Activated naive CD4-positive, alpha-beta T cell treated with anti-CD3 and anti-CD28 coated beads, Interleukin-2, amount 10 ng/mL, durations not matched to agents 7 days and 5 days (primary cell): ENCODE measurements at regions not wholly inside any gene's neighbourhood (a gene's known extent, or its start where the extent isn't known, plus 50 kb on each side); places are given as distances from the start of the nearest gene placed in this dataset.
"Not testable (repeated sequence)": the region's sequence is repeated elsewhere in the genome, so short reads cannot be mapped to it uniquely, and the experiment has no call there.

Source experiments
- CTCF ChIA-PET: fragments of 350-600 bp; sonication (Branson Sonifier 250); formaldehyde crosslinking; loops from one replicate; lab custom pipeline; 2021; ENCODE audit warnings: antibody characterized with exemption; lab: Charles Lee
- DNase-seq: peaks from one replicate; pipeline ENCODE4 v3.0.0-alpha.2; 2020
- H3K27ac Mint-ChIP-seq: one replicate; pipeline ENCODE4 v1.8.0; 2021; ENCODE audit warnings: mild to moderate bottlenecking, moderate library complexity, mixed read lengths
- H3K27me3 Mint-ChIP-seq: one replicate; pipeline ENCODE4 v1.8.0; 2021; ENCODE audit warnings: mild to moderate bottlenecking, mixed read lengths
- H3K36me3 Mint-ChIP-seq: one replicate; pipeline ENCODE4 v1.8.0; 2021; ENCODE audit warnings: mixed read lengths
- H3K4me1 Mint-ChIP-seq: one replicate; pipeline ENCODE4 v1.8.0; 2021; ENCODE audit warnings: mixed read lengths
- H3K4me3 Mint-ChIP-seq: one replicate; pipeline ENCODE4 v1.8.0; 2021; ENCODE audit warnings: mild to moderate bottlenecking, moderate library complexity, mixed read lengths
- H3K9me3 Mint-ChIP-seq: one replicate; pipeline ENCODE4 v1.8.0; 2021; ENCODE audit warnings: mixed read lengths

DNA sequence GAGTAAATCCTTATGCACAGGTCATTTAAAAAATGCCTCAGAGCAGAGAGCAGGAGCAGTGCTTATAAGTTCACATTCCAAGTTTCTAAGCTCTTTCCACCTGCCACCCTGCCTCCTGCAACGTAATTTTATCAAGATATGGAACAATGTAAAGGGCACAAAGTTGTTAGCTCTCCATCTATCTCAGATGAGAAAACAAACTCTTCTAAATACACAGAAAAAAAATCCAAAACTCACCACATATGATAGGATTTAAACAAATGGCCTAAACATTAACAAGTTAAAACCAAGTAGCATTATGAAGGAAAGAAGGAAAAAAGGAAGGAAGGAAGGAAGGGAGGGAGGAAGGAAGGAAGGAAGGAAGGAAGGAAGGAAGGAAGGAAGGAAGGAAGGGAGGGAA, 1132.8 kb downstream of the GRM8 start:
- Mint-ChIP-seq H3K27me3 (no peaks in the 10 kb centered on the region), H3K4me3 (no peak overlapping the region), H3K4me1 (no peaks in the 10 kb centered on the region), H3K27ac (no peak overlapping the region), H3K36me3 (no peaks in the 10 kb centered on the region), H3K9me3 (peaks cover 17% of the 10 kb centered on the region)
- CTCF ChIA-PET = interaction anchor here (0.5 kb wide), 1 partner anchor 415 kb away, joined by 3 read pairs; no protein-coding TSS in a partner anchor
- no peak for DNase-seq

DNA sequence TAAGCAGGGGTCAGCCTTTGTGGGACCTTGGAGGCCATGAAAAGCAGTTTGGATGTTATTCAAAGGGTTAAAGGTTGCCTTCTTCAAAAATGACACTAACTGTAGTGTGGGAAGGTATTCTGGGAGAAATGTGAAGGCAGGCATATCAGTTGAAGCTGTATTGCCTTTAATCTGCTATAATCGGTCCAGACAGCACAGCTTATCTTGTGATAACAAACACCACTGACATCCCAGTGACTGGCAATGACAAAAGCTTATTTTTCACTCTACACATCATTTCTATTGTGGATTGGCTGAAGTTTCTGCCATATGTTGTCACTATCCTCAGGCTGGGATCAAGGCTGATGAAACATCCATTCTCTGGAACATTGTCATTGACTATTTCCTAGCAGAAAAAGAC, 1149.2 kb downstream of the GRM8 start:
- Mint-ChIP-seq H3K27me3 (no peaks in the 10 kb centered on the region), H3K4me1 (no peaks in the 10 kb centered on the region), H3K9me3 (peaks cover 11% of the 10 kb centered on the region), H3K27ac (no peak overlapping the region), H3K4me3 (no peak overlapping the region), H3K36me3 (no peaks in the 10 kb centered on the region)
- CTCF ChIA-PET = no interaction called here
- DNase-seq = no peak

DNA sequence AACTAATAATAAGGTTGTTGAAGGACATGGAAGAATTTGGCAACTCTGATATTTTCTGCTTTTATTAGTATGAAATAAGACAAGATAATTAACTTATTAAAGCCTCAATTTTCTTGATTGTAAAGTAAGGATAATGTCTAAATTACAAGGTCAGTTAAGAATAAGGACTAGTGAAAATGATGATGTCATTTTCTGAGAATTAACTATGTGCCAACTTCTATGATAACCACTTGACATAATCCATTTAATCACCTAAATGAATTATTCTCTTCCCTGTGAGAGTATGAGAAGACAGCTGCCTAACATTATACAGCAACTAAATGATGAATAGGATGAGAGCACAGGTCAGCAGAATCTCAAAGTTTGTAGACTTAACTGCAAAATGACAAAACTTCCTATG, 1153.4 kb upstream of the POT1 start:
- H3K4me1 Mint-ChIP-seq = no peaks in the 10 kb centered on the region
- CTCF ChIA-PET = no interaction called here
- H3K36me3 Mint-ChIP-seq = no peaks in the 10 kb centered on the region
- no peak overlapping the region for H3K4me3 Mint-ChIP-seq
- no peak overlapping the region for H3K27ac Mint-ChIP-seq
- H3K9me3 Mint-ChIP-seq = peaks cover 15% of the 10 kb centered on the region
- no peak for DNase-seq
- H3K27me3 Mint-ChIP-seq = no peaks in the 10 kb centered on the region

GRCh38 chr7:126079581-126079980, 1150.0 kb upstream of the POT1 start:
- no peak overlapping the region for H3K4me3 Mint-ChIP-seq
- no peaks in the 10 kb centered on the region for H3K27me3 Mint-ChIP-seq
- H3K27ac Mint-ChIP-seq = no peak overlapping the region
- DNase-seq = no peak
- no peaks in the 10 kb centered on the region for H3K36me3 Mint-ChIP-seq
- peaks cover 4% of the 10 kb centered on the region for H3K9me3 Mint-ChIP-seq
- CTCF ChIA-PET = no interaction called here
- no peaks in the 10 kb centered on the region for H3K4me1 Mint-ChIP-seq

DNA sequence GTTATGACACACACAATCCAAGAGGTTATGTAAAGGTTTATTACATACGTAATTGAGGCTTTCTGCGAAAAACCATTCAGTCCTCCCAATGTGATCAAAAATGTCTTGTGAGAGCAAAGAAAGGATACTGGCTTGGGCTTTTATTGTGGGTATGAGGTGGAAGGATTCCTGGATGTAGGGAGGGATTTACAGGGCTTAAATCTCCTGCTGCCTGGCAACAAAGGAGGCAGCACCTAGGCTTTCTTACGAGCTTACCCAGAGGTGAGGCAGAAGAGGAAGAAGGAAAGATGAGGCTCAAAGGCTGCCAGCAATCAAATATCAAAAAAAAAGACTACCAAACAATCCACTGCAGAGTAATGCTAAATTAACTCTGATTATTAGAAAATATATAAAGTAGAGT, 1149.5 kb upstream of the POT1 start:
- CTCF ChIA-PET = no interaction called here
- Mint-ChIP-seq H3K4me3 (no peak overlapping the region), H3K27ac (no peak overlapping the region), H3K9me3 (peaks cover 5% of the 10 kb centered on the region), H3K27me3 (no peaks in the 10 kb centered on the region), H3K36me3 (no peaks in the 10 kb centered on the region), H3K4me1 (no peaks in the 10 kb centered on the region)
- DNase-seq = no peak

GRCh38 chr7:126065766-126066165, 1136.1 kb upstream of the POT1 start:
- H3K4me1 Mint-ChIP-seq = no peaks in the 10 kb centered on the region
- no peaks in the 10 kb centered on the region for H3K36me3 Mint-ChIP-seq
- no peak for DNase-seq

GRCh38 chr7:126057979-126058378, 1128.4 kb upstream of the POT1 start:
- Mint-ChIP-seq H3K36me3 (no peaks in the 10 kb centered on the region), H3K27ac (no peak overlapping the region), H3K4me3 (no peak overlapping the region), H3K4me1 (no peaks in the 10 kb centered on the region), H3K9me3 (peaks cover 18% of the 10 kb centered on the region), H3K27me3 (no peaks in the 10 kb centered on the region)
- CTCF ChIA-PET = no interaction called here
- DNase-seq = no peak

More at GRCh38 chr7:126065766-126066165, 1136.1 kb upstream of the POT1 start:
- no peak overlapping the region for H3K27ac Mint-ChIP-seq
- no peak overlapping the region for H3K4me3 Mint-ChIP-seq
- CTCF ChIA-PET = no interaction called here
- peaks cover 11% of the 10 kb centered on the region for H3K9me3 Mint-ChIP-seq
- H3K27me3 Mint-ChIP-seq = no peaks in the 10 kb centered on the region

DNA sequence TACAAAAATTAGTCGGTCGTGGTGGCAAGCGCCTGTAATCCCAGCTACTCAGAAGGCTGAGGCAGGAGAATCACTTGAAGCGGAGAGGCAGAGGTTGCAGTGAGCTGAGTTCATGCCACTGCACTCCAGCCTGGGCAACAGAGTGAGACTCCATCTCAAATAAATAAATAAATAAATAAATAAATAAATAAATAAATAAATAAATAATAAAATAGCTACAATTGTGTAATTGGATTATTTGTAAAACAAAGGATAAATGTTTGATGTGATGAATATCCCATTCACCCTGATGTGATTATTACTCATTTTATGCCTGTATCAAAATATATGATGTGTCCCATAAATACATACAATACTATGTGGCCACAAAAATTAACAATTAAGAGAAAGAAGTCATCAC, 1127.0 kb upstream of the POT1 start:
- H3K4me1 Mint-ChIP-seq, DNase-seq, CTCF ChIA-PET: not testable (repeated sequence)

DNA sequence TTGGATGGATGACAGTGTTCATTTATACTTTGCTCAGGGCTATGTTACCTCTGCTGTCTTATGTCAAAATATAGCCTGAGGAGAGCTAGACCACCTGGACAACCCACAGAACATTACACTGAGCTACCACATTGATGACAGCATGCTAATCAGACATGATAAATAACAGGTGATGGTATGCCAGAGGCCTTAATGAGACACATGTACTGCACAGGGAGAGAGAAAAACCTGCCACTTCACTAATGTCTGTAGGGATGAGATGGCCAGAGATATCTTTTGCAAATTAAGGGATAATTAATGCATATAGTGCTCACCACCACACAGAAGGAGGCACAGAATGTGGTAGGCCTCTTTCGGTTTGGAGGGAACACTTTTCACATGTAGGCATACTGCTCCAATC, 1122.6 kb upstream of the POT1 start:
- Mint-ChIP-seq H3K27me3 (no peaks in the 10 kb centered on the region), H3K4me3 (no peak overlapping the region), H3K9me3 (peaks cover 9% of the 10 kb centered on the region), H3K4me1 (no peaks in the 10 kb centered on the region), H3K36me3 (no peaks in the 10 kb centered on the region), H3K27ac (no peak overlapping the region)
- CTCF ChIA-PET = no interaction called here
- DNase-seq = no peak

More for the DNA sequence above, 1127.0 kb upstream of the POT1 start:
- not testable (repeated sequence) for H3K4me3 Mint-ChIP-seq, H3K27me3 Mint-ChIP-seq, H3K27ac Mint-ChIP-seq, H3K36me3 Mint-ChIP-seq
- peaks cover 16% of the 10 kb centered on the region for H3K9me3 Mint-ChIP-seq

DNA sequence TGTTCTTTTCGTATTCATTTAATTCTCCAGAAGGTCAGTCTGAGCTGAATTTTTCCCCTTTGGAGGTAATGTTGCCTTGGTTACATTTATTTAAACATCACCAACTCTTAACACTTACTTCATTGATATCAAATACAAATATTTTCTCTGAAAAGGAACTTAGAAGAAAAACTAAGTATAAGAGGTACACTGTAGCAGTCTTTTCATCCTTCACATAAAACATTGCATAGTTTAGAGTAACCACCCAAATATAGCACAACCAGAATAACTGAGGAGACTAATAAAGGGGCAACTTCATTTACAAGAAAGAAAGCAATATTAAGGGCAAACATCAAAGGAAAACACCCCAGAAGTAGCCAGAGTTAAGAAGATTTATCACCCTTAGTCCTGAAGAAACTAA, 1115.0 kb upstream of the POT1 start:
- Mint-ChIP-seq H3K4me1 (no peaks in the 10 kb centered on the region), H3K9me3 (peaks cover 4% of the 10 kb centered on the region), H3K36me3 (no peaks in the 10 kb centered on the region), H3K27me3 (no peaks in the 10 kb centered on the region), H3K4me3 (no peak overlapping the region), H3K27ac (no peak overlapping the region)
- no peak for DNase-seq
- CTCF ChIA-PET = no interaction called here

- no peaks in the 10 kb centered on the region for H3K4me1 Mint-ChIP-seq
- peaks cover 1% of the 10 kb centered on the region for H3K9me3 Mint-ChIP-seq
- no peak for DNase-seq
- H3K27ac Mint-ChIP-seq = no peak overlapping the region
- CTCF ChIA-PET = no interaction called here
- no peaks in the 10 kb centered on the region for H3K36me3 Mint-ChIP-seq
- no peaks in the 10 kb centered on the region for H3K27me3 Mint-ChIP-seq
- no peak overlapping the region for H3K4me3 Mint-ChIP-seq
These were observed 1111.8 kb upstream of the POT1 start for GRCh38 chr7:126041472-126041871.

GRCh38 chr7:126040114-126041045, 1110.8 kb upstream of the POT1 start:
- H3K4me1 Mint-ChIP-seq = no peaks in the 10 kb centered on the region
- no peak for DNase-seq
- H3K4me3 Mint-ChIP-seq = no peak overlapping the region
- no peak overlapping the region for H3K27ac Mint-ChIP-seq
- H3K27me3 Mint-ChIP-seq = no peaks in the 10 kb centered on the region
- CTCF ChIA-PET = no interaction called here
- peaks cover 6% of the 10 kb centered on the region for H3K9me3 Mint-ChIP-seq
- H3K36me3 Mint-ChIP-seq = no peaks in the 10 kb centered on the region

DNA sequence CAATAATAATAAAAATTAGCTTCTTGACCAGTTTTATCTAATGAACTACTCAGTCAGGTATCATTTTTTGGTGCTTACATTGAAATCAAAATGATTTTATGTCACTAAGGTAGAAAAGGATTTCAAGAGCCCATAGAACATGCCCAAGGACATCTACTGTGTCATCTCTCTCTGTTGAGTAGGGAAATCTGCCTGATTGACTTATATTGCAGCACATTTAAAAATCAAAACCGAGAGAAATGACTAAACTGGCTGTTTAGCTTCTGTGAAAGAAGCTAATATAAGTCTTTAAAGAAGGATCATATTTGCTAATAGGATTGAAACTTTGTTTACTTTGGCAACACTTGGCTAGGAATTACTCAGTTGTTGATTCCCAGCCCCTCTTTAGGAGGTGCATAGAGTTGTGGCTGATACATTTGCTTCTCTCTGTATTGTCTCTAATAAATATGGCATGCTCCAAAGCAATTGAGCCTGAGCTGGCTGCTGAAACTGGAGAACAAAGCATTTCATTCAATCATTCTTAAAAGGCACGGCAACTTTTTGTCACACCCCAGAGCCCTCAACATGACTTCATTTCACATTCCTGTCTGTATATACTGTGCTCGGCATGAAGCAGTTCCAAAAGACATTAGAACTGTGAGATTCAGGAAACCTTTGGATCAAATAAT, 1096.9 kb upstream of the POT1 start:
- Mint-ChIP-seq H3K9me3 (no peaks in the 10 kb centered on the region), H3K4me3 (no peak overlapping the region), H3K27me3 (no peaks in the 10 kb centered on the region), H3K4me1 (no peaks in the 10 kb centered on the region), H3K27ac (no peak overlapping the region), H3K36me3 (no peaks in the 10 kb centered on the region)
- no peak for DNase-seq
- CTCF ChIA-PET = no interaction called here

DNA sequence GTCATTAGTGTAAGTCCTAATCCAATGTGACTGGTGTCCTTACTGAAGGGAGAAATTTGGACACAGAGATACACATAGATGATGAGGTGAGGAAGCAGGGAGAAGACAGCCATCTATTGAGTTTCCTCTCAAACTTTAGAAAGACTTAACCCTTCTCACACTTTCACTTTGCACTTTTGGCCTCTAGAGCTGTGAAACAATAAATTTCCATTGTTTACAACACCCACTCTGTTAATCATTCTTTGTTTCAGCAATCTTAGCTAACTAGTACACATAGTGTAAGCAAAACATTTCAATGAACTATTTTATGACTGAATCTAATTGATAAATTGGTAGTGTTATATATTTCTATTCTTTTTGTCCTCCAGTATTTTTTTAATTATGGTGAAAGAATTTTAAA, 1092.8 kb upstream of the POT1 start:
- Mint-ChIP-seq H3K27me3 (no peaks in the 10 kb centered on the region), H3K9me3 (peaks cover 2% of the 10 kb centered on the region), H3K36me3 (no peaks in the 10 kb centered on the region), H3K4me3 (no peak overlapping the region), H3K4me1 (no peaks in the 10 kb centered on the region), H3K27ac (no peak overlapping the region)
- CTCF ChIA-PET = no interaction called here
- DNase-seq = no peak

DNA sequence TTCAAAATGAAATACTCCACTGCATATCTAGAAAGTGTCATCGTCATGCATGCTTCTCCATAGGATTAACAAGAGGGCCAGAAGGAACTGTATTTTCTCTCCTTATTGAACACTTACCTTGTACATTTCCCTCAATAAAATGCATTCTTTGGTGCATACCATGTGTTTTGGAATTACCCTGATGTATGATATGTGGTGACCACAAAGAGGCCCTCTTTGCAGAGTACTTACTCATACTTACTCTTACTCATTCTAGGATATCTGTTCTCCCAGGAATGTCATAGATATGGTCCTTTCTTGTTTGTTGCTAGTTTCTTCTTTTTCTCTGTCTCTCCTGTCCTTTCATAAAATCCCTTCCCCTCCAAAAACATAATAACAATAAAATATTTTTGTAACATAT, 1087.1 kb upstream of the POT1 start:
- CTCF ChIA-PET = no interaction called here
- H3K27me3 Mint-ChIP-seq = no peaks in the 10 kb centered on the region
- no peaks in the 10 kb centered on the region for H3K36me3 Mint-ChIP-seq
- no peaks in the 10 kb centered on the region for H3K4me1 Mint-ChIP-seq
- DNase-seq = no peak
- H3K4me3 Mint-ChIP-seq = no peak overlapping the region
- H3K27ac Mint-ChIP-seq = no peak overlapping the region
- peaks cover 4% of the 10 kb centered on the region for H3K9me3 Mint-ChIP-seq
